DOHH2 (cell line): ENCODE measurements at regions not wholly inside any gene's neighbourhood (a gene's known extent, or its start where the extent isn't known, plus 50 kb on each side); places are given as distances from the start of the nearest gene placed in this dataset.

Experiments
- EZH2phosphoT487 ChIP-seq: fragments of 200-600 bp; sonication (generic); IDR thresholded peaks from 2 replicates; pipeline ENCODE4 v1.6.1; 2017; ENCODE audit warnings: borderline replicate concordance, mild to moderate bottlenecking, antibody characterized with exemption, low read length, moderate library complexity, mixed read lengths
- TF ChIP-seq, protein P1 (sequence below): fragments of 200-600 bp; sonication (generic); IDR thresholded peaks from one replicate; pipeline ENCODE4 v1.5.1; 2014; ENCODE audit warnings: antibody characterized with exemption, mild to moderate bottlenecking, low read depth, low read length; ENCODE audit not compliant: poor library complexity, severe bottlenecking

DNA sequence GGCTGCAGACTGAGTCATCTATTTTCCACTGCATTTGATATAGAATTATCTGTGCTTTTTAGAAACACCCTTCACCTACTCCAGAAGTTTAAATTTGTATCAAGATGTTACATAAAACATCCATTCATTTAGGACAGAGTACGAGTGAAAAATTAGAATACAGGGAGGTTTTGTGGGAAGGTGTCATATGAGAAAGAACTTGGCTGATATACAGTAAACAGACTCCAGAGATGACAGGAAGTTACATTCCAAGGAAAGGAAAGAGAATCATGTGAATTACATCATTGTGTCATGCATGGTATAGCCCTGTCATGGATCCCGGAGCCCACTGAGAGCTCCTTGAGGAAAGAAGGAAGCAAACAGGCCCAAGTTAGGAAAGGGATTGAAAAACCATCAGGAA, 341.5 kb upstream of the PKDCC start:
- TF ChIP-seq, protein P1, sequence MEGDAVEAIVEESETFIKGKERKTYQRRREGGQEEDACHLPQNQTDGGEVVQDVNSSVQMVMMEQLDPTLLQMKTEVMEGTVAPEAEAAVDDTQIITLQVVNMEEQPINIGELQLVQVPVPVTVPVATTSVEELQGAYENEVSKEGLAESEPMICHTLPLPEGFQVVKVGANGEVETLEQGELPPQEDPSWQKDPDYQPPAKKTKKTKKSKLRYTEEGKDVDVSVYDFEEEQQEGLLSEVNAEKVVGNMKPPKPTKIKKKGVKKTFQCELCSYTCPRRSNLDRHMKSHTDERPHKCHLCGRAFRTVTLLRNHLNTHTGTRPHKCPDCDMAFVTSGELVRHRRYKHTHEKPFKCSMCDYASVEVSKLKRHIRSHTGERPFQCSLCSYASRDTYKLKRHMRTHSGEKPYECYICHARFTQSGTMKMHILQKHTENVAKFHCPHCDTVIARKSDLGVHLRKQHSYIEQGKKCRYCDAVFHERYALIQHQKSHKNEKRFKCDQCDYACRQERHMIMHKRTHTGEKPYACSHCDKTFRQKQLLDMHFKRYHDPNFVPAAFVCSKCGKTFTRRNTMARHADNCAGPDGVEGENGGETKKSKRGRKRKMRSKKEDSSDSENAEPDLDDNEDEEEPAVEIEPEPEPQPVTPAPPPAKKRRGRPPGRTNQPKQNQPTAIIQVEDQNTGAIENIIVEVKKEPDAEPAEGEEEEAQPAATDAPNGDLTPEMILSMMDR = no peak
- no peak for TF ChIP-seq EZH2phosphoT487
